HG03378 (cell line): ENCODE measurements at regions not wholly inside any gene's neighbourhood (a gene's known extent, or its start where the extent isn't known, plus 50 kb on each side); places are given as distances from the start of the nearest gene placed in this dataset.

Experiments used
- ATAC-seq: cut with Tn5 transposase; IDR thresholded peaks from one replicate; pipeline ENCODE4 v1.9.1; 2021; ENCODE audit warnings: mild to moderate bottlenecking, moderate library complexity; ENCODE audit not compliant: unreplicated experiment

- no peak for ATAC-seq
Observed at GRCh38 chr20:58139849-58140786, 88.3 kb downstream of the ANKRD60 start.

- ATAC-seq, result no peak
Observed at GRCh38 chr20:58138395-58138794, 90.1 kb downstream of the ANKRD60 start.

- no peak for ATAC-seq
Observed at GRCh38 chr20:58137651-58138265, 90.7 kb downstream of the ANKRD60 start.

- ATAC-seq, result no peak
Observed at GRCh38 chr20:58137236-58137635, 91.2 kb downstream of the ANKRD60 start.

GRCh38 chr20:58136149-58136484, 92.3 kb downstream of the ANKRD60 start:
- ATAC-seq, result no peak

GRCh38 chr20:58135441-58136148, 92.9 kb downstream of the ANKRD60 start:
- no peak for ATAC-seq

- no peak for ATAC-seq
Observed at GRCh38 chr20:58133020-58133808, 95.2 kb downstream of the ANKRD60 start.

GRCh38 chr20:58131551-58132142, 96.8 kb downstream of the ANKRD60 start:
- no peak for ATAC-seq

- no peak for ATAC-seq
Observed at GRCh38 chr20:58131151-58131550, 97.3 kb downstream of the ANKRD60 start.

GRCh38 chr20:58130581-58130980, 97.9 kb downstream of the ANKRD60 start:
- ATAC-seq, result no peak

- ATAC-seq, result no peak
Observed at GRCh38 chr20:58130156-58130555, 98.3 kb downstream of the ANKRD60 start.

GRCh38 chr20:58129721-58130151, 98.7 kb downstream of the ANKRD60 start:
- no peak for ATAC-seq

- no peak for ATAC-seq
Observed at GRCh38 chr20:58128635-58129625, 99.5 kb downstream of the ANKRD60 start.

GRCh38 chr20:58127701-58128111, 100.7 kb downstream of the ANKRD60 start:
- ATAC-seq, result no peak

- no peak for ATAC-seq
Observed at GRCh38 chr20:58125726-58126125, 102.7 kb downstream of the ANKRD60 start.

- no peak for ATAC-seq
Observed at GRCh38 chr20:58117944-58118343, 110.5 kb downstream of the ANKRD60 start.

GRCh38 chr20:58116505-58116904, 111.9 kb downstream of the ANKRD60 start:
- no peak for ATAC-seq

GRCh38 chr20:58113716-58114115, 114.7 kb downstream of the ANKRD60 start:
- no peak for ATAC-seq
